GM18517 (cell line): ENCODE measurements at regions not wholly inside any gene's neighbourhood (a gene's known extent, or its start where the extent isn't known, plus 50 kb on each side); places are given as distances from the start of the nearest gene placed in this dataset.
"Not testable (repeated sequence)": the region's sequence is repeated elsewhere in the genome, so short reads cannot be mapped to it uniquely, and the experiment has no call there.

ENCODE experiments used
- ATAC-seq: cut with Tn5 transposase; IDR thresholded peaks from one replicate; pipeline ENCODE4 v1.9.1; 2021; ENCODE audit warnings: mild to moderate bottlenecking, moderate library complexity; ENCODE audit not compliant: unreplicated experiment

- ATAC-seq = no peak
These were observed 265.1 kb upstream of the ALCAM start for GRCh38 chr3:105101603-105102002.

GRCh38 chr3:105103139-105103538, 263.6 kb upstream of the ALCAM start:
- no peak for ATAC-seq

- no peak for ATAC-seq
These were observed 257.9 kb upstream of the ALCAM start for GRCh38 chr3:105108823-105109222.

- ATAC-seq = no peak
These were observed 247.8 kb upstream of the ALCAM start for GRCh38 chr3:105118905-105119304.

GRCh38 chr3:105119801-105120340, 246.8 kb upstream of the ALCAM start:
- ATAC-seq = no peak

GRCh38 chr3:105130911-105131310, 235.8 kb upstream of the ALCAM start:
- no peak for ATAC-seq

- no peak for ATAC-seq
These were observed 228.8 kb upstream of the ALCAM start for GRCh38 chr3:105137911-105138310.

- no peak for ATAC-seq
These were observed 226.7 kb upstream of the ALCAM start for GRCh38 chr3:105139881-105140560.

GRCh38 chr3:105140899-105141367, 225.8 kb upstream of the ALCAM start:
- no peak for ATAC-seq

- ATAC-seq = no peak
These were observed 221.9 kb upstream of the ALCAM start for GRCh38 chr3:105144837-105145236.

GRCh38 chr3:105145511-105145910, 221.2 kb upstream of the ALCAM start:
- no peak for ATAC-seq

GRCh38 chr3:105149197-105149596, 217.5 kb upstream of the ALCAM start:
- not testable (repeated sequence) for ATAC-seq

- ATAC-seq = no peak
These were observed 213.7 kb upstream of the ALCAM start for GRCh38 chr3:105152987-105153386.

GRCh38 chr3:105154692-105155091, 212.0 kb upstream of the ALCAM start:
- no peak for ATAC-seq

GRCh38 chr3:105157067-105157765, 209.5 kb upstream of the ALCAM start:
- no peak for ATAC-seq

- no peak for ATAC-seq
These were observed 209.0 kb upstream of the ALCAM start for GRCh38 chr3:105157766-105158085.

- no peak for ATAC-seq
These were observed 208.4 kb upstream of the ALCAM start for GRCh38 chr3:105158286-105158685.

GRCh38 chr3:105162448-105162847, 204.3 kb upstream of the ALCAM start:
- no peak for ATAC-seq

- no peak for ATAC-seq
These were observed 199.8 kb upstream of the ALCAM start for GRCh38 chr3:105166893-105167292.

- no peak for ATAC-seq
These were observed 196.3 kb upstream of the ALCAM start for GRCh38 chr3:105170423-105170822.

- ATAC-seq = no peak
These were observed 192.6 kb upstream of the ALCAM start for GRCh38 chr3:105174017-105174615.

GRCh38 chr3:105177576-105177975, 189.1 kb upstream of the ALCAM start:
- no peak for ATAC-seq
